HEK293T (cell line): ENCODE measurements at regions not wholly inside any gene's neighbourhood (a gene's known extent, or its start where the extent isn't known, plus 50 kb on each side); places are given as distances from the start of the nearest gene placed in this dataset.

Experiments
- CTCF ChIA-PET: fragments of 350-600 bp; formaldehyde crosslinking; extraction: SDS; loops from one replicate; lab custom pipeline; 2021; ENCODE audit warnings: antibody characterized with exemption, inconsistent platforms; lab: Yijun Ruan, JAX
- POLR2A ChIA-PET: fragments of 350-600 bp; formaldehyde crosslinking; extraction: SDS; loops from one replicate; lab custom pipeline; 2020; ENCODE audit warnings: antibody characterized with exemption, inconsistent platforms; lab: Yijun Ruan, JAX
- DNase-seq: peaks from one replicate; pipeline ENCODE4 v3.0.0; 2012; ENCODE audit warnings: mixed read lengths; ENCODE audit errors: extremely low spot score
- ARNT ChIP-seq: fragments of 450-650 bp; IDR thresholded peaks from 2 replicates; pipeline ENCODE4 v1.6.1; 2017; ENCODE audit warnings: mild to moderate bottlenecking
- BHLHE40 ChIP-seq: fragments of 450-650 bp; IDR thresholded peaks from 2 replicates; pipeline ENCODE4 v1.6.1; 2016; ENCODE audit warnings: mild to moderate bottlenecking, moderate library complexity, borderline replicate concordance
- CTBP1 ChIP-seq: fragments of 450-650 bp; IDR thresholded peaks from 2 replicates; pipeline ENCODE4 v1.6.1; 2016; ENCODE audit warnings: borderline replicate concordance
- ELF4 ChIP-seq: fragments of 450-650 bp; IDR thresholded peaks from 2 replicates; pipeline ENCODE4 v1.6.1; 2017; ENCODE audit warnings: antibody characterized with exemption
- FOXA1 ChIP-seq: fragments of 450-650 bp; IDR thresholded peaks from 2 replicates; pipeline ENCODE4 v1.6.1; 2016; ENCODE audit warnings: mild to moderate bottlenecking
- FOXK2 ChIP-seq: fragments of 450-650 bp; IDR thresholded peaks from 2 replicates; pipeline ENCODE4 v1.6.1; 2016; ENCODE audit warnings: mild to moderate bottlenecking
- FOXM1 ChIP-seq: fragments of 450-650 bp; IDR thresholded peaks from 2 replicates; pipeline ENCODE4 v1.6.1; 2017; ENCODE audit warnings: mild to moderate bottlenecking, borderline replicate concordance
- HDGF ChIP-seq: fragments of 450-650 bp; IDR thresholded peaks from 2 replicates; pipeline ENCODE4 v1.6.1; 2017; ENCODE audit warnings: antibody characterized with exemption, borderline replicate concordance
- L3MBTL2 ChIP-seq: fragments of 450-650 bp; conservative IDR thresholded peaks from 2 replicates; pipeline ENCODE4 v1.6.1; 2016; ENCODE audit warnings: mild to moderate bottlenecking
- LEF1 ChIP-seq: fragments of 450-650 bp; IDR thresholded peaks from 2 replicates; pipeline ENCODE4 v1.6.1; 2017; ENCODE audit warnings: mild to moderate bottlenecking, borderline replicate concordance
- NFRKB ChIP-seq: fragments of 450-650 bp; IDR thresholded peaks from 2 replicates; pipeline ENCODE4 v1.6.1; 2016; ENCODE audit warnings: mild to moderate bottlenecking, moderate library complexity
- PKNOX1 ChIP-seq: fragments of 450-650 bp; IDR thresholded peaks from 2 replicates; pipeline ENCODE4 v1.6.1; 2016
- SP1 ChIP-seq: fragments of 450-650 bp; IDR thresholded peaks from 2 replicates; pipeline ENCODE4 v1.6.1; 2017
- SUZ12 ChIP-seq: fragments of 450-650 bp; IDR thresholded peaks from 2 replicates; pipeline ENCODE4 v1.6.1; 2016; ENCODE audit warnings: mild to moderate bottlenecking
- TARDBP ChIP-seq: fragments of 450-650 bp; IDR thresholded peaks from 2 replicates; pipeline ENCODE4 v1.6.1; 2016
- ZNF384 ChIP-seq: fragments of 450-650 bp; IDR thresholded peaks from 2 replicates; pipeline ENCODE4 v1.6.1; 2016

GRCh38 chr5:8299716-8300115, 430.8 kb downstream of the MTRR start:
- TF ChIP-seq FOXA1 (no peak), BHLHE40 (no peak), ZNF384 (no peak), LEF1 (no peak), FOXK2 (no peak), SP1 (no peak), ELF4 (no peak), ARNT (no peak), PKNOX1 (no peak), L3MBTL2 (no peak)
- ChIA-PET CTCF (no interaction called here), POLR2A (no interaction called here)
- no peak for DNase-seq

- no peak for TF ChIP-seq L3MBTL2
- DNase-seq = no peak
- ChIA-PET CTCF (no interaction called here), POLR2A (no interaction called here)
Measured at GRCh38 chr5:8304341-8304740, 435.4 kb downstream of the MTRR start.

- no peak for TF ChIP-seq BHLHE40
- TF ChIP-seq LEF1 = no peak
- no peak for TF ChIP-seq SUZ12
- TF ChIP-seq ZNF384 = no peak
- TF ChIP-seq SP1 = no peak
- TF ChIP-seq NFRKB = no peak
- no peak for TF ChIP-seq L3MBTL2
- TF ChIP-seq HDGF = no peak
- TF ChIP-seq ELF4 = no peak
- no peak for TF ChIP-seq FOXK2
- TF ChIP-seq FOXA1 = no peak
- no peak for TF ChIP-seq ARNT
- TF ChIP-seq CTBP1 = no peak
- no peak for TF ChIP-seq PKNOX1
- no peak for TF ChIP-seq FOXM1
- TF ChIP-seq TARDBP = no peak
- ChIA-PET CTCF (no interaction called here), POLR2A (no interaction called here)
- no peak for DNase-seq
Measured at GRCh38 chr5:8306288-8306896, 437.4 kb downstream of the MTRR start.

GRCh38 chr5:8314965-8315364, 446.0 kb downstream of the MTRR start:
- no peak for DNase-seq
- ChIA-PET POLR2A (no interaction called here), CTCF (no interaction called here)
- TF ChIP-seq FOXA1 (no peak), CTBP1 (no peak), NFRKB (no peak), SUZ12 (no peak), PKNOX1 (no peak), TARDBP (no peak), FOXK2 (no peak), FOXM1 (no peak), ZNF384 (no peak), HDGF (no peak), ELF4 (no peak)

- DNase-seq = no peak
- ChIA-PET POLR2A (no interaction called here), CTCF (no interaction called here)
- TF ChIP-seq SUZ12 = no peak
- no peak for TF ChIP-seq FOXM1
- no peak for TF ChIP-seq CTBP1
- no peak for TF ChIP-seq SP1
- TF ChIP-seq ELF4 = no peak
- TF ChIP-seq TARDBP = no peak
- no peak for TF ChIP-seq FOXA1
- no peak for TF ChIP-seq ARNT
- TF ChIP-seq LEF1 = no peak
- TF ChIP-seq NFRKB = no peak
Measured at GRCh38 chr5:8316608-8317280, 447.8 kb downstream of the MTRR start.

GRCh38 chr5:8317335-8317734, 448.4 kb downstream of the MTRR start:
- no peak for DNase-seq
- POLR2A ChIA-PET = no interaction called here
- no peak for TF ChIP-seq L3MBTL2
- TF ChIP-seq NFRKB = no peak
- TF ChIP-seq HDGF = no peak
- TF ChIP-seq BHLHE40 = no peak
- no peak for TF ChIP-seq ZNF384
- TF ChIP-seq FOXM1 = no peak
- no peak for TF ChIP-seq SP1
- no peak for TF ChIP-seq PKNOX1
- no peak for TF ChIP-seq FOXA1
- no peak for TF ChIP-seq TARDBP
- TF ChIP-seq CTBP1 = no peak
- no peak for TF ChIP-seq SUZ12
- TF ChIP-seq ARNT = no peak
- TF ChIP-seq ELF4 = no peak
- no peak for TF ChIP-seq LEF1
- TF ChIP-seq FOXK2 = no peak
- CTCF ChIA-PET = no interaction called here
